ENCODE measurements at regions not wholly inside any gene's neighbourhood (a gene's known extent, or its start where the extent isn't known, plus 50 kb on each side); places are given as distances from the start of the nearest gene placed in this dataset.

- Histone ChIP-seq H2AFZ (ENCODE audit: control insufficient read depth, low read length) (no peak overlapping the region), H3K9ac (ENCODE audit: control insufficient read depth, extremely low read depth, insufficient read depth, low read length) (no peak overlapping the region), H3K27me3 (ENCODE audit: control insufficient read depth, extremely low read depth, insufficient read depth, low read length) (no peaks in the 10 kb centered on the region), H4K20me1 (ENCODE audit: control insufficient read depth, extremely low read depth, insufficient read depth, low read length) (no peaks in the 10 kb centered on the region), H3K4me3 (ENCODE audit: control insufficient read depth in 2 of 3, extremely low read depth in 1 of 3, insufficient read depth in 2 of 3, low read depth in 1 of 3, low read length in 3 of 3) (no peak overlapping the region), H3K4me2 (ENCODE audit: control insufficient read depth, extremely low read depth, insufficient read depth, low read depth, low read length) (no peak overlapping the region), H3K9me1 (ENCODE audit: control insufficient read depth, extremely low read depth, insufficient read depth, low read length) (no peaks in the 10 kb centered on the region), H3K27ac (ENCODE audit: control insufficient read depth, insufficient read depth, low read length) (no peak overlapping the region), H3K9me3 (ENCODE audit: control insufficient read depth, low read depth, low read length) (no peaks in the 10 kb centered on the region), H3K36me3 (ENCODE audit: control insufficient read depth in 2 of 2, extremely low read depth in 1 of 2, insufficient read depth in 2 of 2, low read length in 2 of 2) (no peaks in the 10 kb centered on the region), H3K4me1 (ENCODE audit: control insufficient read depth, extremely low read depth, insufficient read depth, low read length) (no peaks in the 10 kb centered on the region), H3K79me2 (ENCODE audit: control insufficient read depth, insufficient read depth, low read length) (no peaks in the 10 kb centered on the region)
- DNase-seq (ENCODE audit: low read depth, low spot score) (no peak), FAIRE-seq (no peak)
- TF ChIP-seq CTCF (optimal IDR thresholded peaks at IDR 0.05 in 1 of 3, IDR thresholded peaks at IDR 0.05 in 1 of 3, conservative IDR thresholded peaks at IDR 0.05 in 1 of 3; ENCODE audit: extremely low read depth in 1 of 3, insufficient read depth in 2 of 3, low read length in 3 of 3) (no peak), EZH2 (IDR thresholded peaks at IDR 0.05; ENCODE audit: low read length) (no peak)
- dilution Hi-C loops (cut with MboI; ENCODE audit: extremely low pct_ligation_motif_present, low sequenced_read_pairs), result no loop called here
Observed at GRCh38 chr11:32305460-32305859, 129.9 kb downstream of the WT1 start.

- no peaks in the 10 kb centered on the region for H3K4me1 ChIP-seq (ENCODE audit: control insufficient read depth, extremely low read depth, insufficient read depth, low read length)
- no peak for TF ChIP-seq EZH2 (IDR thresholded peaks at IDR 0.05; ENCODE audit: low read length)
- TF ChIP-seq CTCF (optimal IDR thresholded peaks at IDR 0.05 in 1 of 3, IDR thresholded peaks at IDR 0.05 in 1 of 3, conservative IDR thresholded peaks at IDR 0.05 in 1 of 3; ENCODE audit: extremely low read depth in 1 of 3, insufficient read depth in 2 of 3, low read length in 3 of 3), result no peak
- no peaks in the 10 kb centered on the region for H3K9me1 ChIP-seq (ENCODE audit: control insufficient read depth, extremely low read depth, insufficient read depth, low read length)
- no peak overlapping the region for H3K4me3 ChIP-seq (ENCODE audit: control insufficient read depth in 2 of 3, extremely low read depth in 1 of 3, insufficient read depth in 2 of 3, low read depth in 1 of 3, low read length in 3 of 3)
- no peaks in the 10 kb centered on the region for H4K20me1 ChIP-seq (ENCODE audit: control insufficient read depth, extremely low read depth, insufficient read depth, low read length)
- FAIRE-seq (no peak), DNase-seq (ENCODE audit: low read depth, low spot score) (no peak)
- H3K27ac ChIP-seq (ENCODE audit: control insufficient read depth, insufficient read depth, low read length), result no peak overlapping the region
- no peaks in the 10 kb centered on the region for H3K9me3 ChIP-seq (ENCODE audit: control insufficient read depth, low read depth, low read length)
- H3K27me3 ChIP-seq (ENCODE audit: control insufficient read depth, extremely low read depth, insufficient read depth, low read length), result no peaks in the 10 kb centered on the region
- H3K9ac ChIP-seq (ENCODE audit: control insufficient read depth, extremely low read depth, insufficient read depth, low read length), result no peak overlapping the region
- no peak overlapping the region for H3K4me2 ChIP-seq (ENCODE audit: control insufficient read depth, extremely low read depth, insufficient read depth, low read depth, low read length)
- H3K79me2 ChIP-seq (ENCODE audit: control insufficient read depth, insufficient read depth, low read length), result no peaks in the 10 kb centered on the region
- H2AFZ ChIP-seq (ENCODE audit: control insufficient read depth, low read length), result no peak overlapping the region
- no peaks in the 10 kb centered on the region for H3K36me3 ChIP-seq (ENCODE audit: control insufficient read depth in 2 of 2, extremely low read depth in 1 of 2, insufficient read depth in 2 of 2, low read length in 2 of 2)
- dilution Hi-C loops (cut with MboI; ENCODE audit: extremely low pct_ligation_motif_present, low sequenced_read_pairs), result no loop called here
Observed at GRCh38 chr11:32307471-32307870, 127.9 kb downstream of the WT1 start.
